ENCODE measurements at regions not wholly inside any gene's neighbourhood (a gene's known extent, or its start where the extent isn't known, plus 50 kb on each side); places are given as distances from the start of the nearest gene placed in this dataset.

DNA sequence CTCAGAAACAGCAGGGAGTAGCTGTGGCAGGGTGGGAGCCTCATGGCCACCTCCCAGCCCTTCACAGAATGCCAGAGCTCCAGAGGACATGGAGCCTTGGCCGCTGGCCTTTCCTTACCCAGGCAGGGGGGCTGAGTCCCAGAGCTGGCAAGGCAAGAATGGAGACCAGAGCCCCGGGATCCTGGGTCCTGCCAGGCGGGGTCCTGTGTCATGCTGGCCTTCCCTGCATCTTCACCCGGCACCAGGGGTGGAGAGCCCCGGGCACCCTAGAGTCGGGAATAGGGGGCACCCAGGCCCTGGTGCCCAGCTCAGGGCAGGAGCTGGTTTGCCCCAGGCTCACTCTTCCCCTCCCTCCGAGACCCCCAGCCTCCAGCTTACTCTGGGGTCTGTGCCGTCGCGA is 519.9 kb downstream of the TBC1D22A start:
- Histone ChIP-seq H3K14ac (replicated peaks; ENCODE audit: low read depth, low read length) (no peak overlapping the region), H4K20me1 (ENCODE audit: insufficient read depth, low read length) (no peaks in the 10 kb centered on the region), H2BK5ac (ENCODE audit: low read depth, low read length, poor library complexity, severe bottlenecking) (no peak overlapping the region), H4K91ac (ENCODE audit: insufficient read depth, low read depth, low read length) (no peak overlapping the region), H3K27me3 (ENCODE audit: control insufficient read depth, insufficient read depth, low read length) (peaks cover 3% of the 10 kb centered on the region; the same call in 1 of the 2 replicates), H3K9me1 (ENCODE audit: insufficient read depth, low read length) (no peaks in the 10 kb centered on the region), H2BK20ac (ENCODE audit: low read depth, low read length) (no peak overlapping the region), H3K4me3 (ENCODE audit: insufficient read depth, low read depth, low read length) (no peak overlapping the region), H2AK5ac (ENCODE audit: low read depth, low read length) (no peak overlapping the region), H3K79me1 (ENCODE audit: low read depth in 1 of 2, low read length in 2 of 2) (no peaks in the 10 kb centered on the region), H3K4ac (ENCODE audit: low read depth, low read length) (no peak overlapping the region), H3K27ac (ENCODE audit: insufficient read depth, low read length) (no peak overlapping the region; the same call in 1 of the 2 replicates), H3K9me3 (ENCODE audit: control insufficient read depth, insufficient read depth, low read length) (0 out of 2 replicates have a peak, but pooled peaks cover 2% of the 10 kb centered on the region), H4K5ac (ENCODE audit: low read depth, low read length) (no peak overlapping the region), H3K36me3 (ENCODE audit: control insufficient read depth, insufficient read depth, low read length) (no peaks in the 10 kb centered on the region), H2AFZ (replicated peaks; ENCODE audit: low read length, poor library complexity) (no peak overlapping the region), H2AK9ac (replicated peaks; ENCODE audit: low read depth, low read length, poor library complexity) (no peak overlapping the region), H2BK120ac (ENCODE audit: low read depth, low read length) (no peak overlapping the region), H3K23ac (ENCODE audit: low read depth, low read length) (no peak overlapping the region), H3K9ac (ENCODE audit: low read depth, low read length) (no peak overlapping the region), H4K8ac (ENCODE audit: low read depth in 2 of 2, low read length in 2 of 2) (no peak overlapping the region), H2BK15ac (ENCODE audit: low read depth, low read length) (no peak overlapping the region), H3K56ac (ENCODE audit: extremely low read depth, insufficient read depth, low read length) (no peak overlapping the region), H3K4me2 (ENCODE audit: low read depth, low read length) (no peak overlapping the region), H3K4me1 (ENCODE audit: control insufficient read depth, insufficient read depth, low read length) (no peaks in the 10 kb centered on the region), H3K18ac (ENCODE audit: low read depth, low read length) (no peak overlapping the region)
- intact Hi-C loops (cut with micrococcal nuclease) (no loop called here), in situ Hi-C loops (cut with MboI; ENCODE audit: low sequenced_read_pairs) (no loop called here), dilution Hi-C loops (cut with HindIII; ENCODE audit: low sequenced_read_pairs, unreplicated experiment) (no loop called here)
- no CpG with 5 or more reads among the region's 10 CpGs for WGBS, 2 experiments (ENCODE audit: extremely low coverage in 2 of 2, insufficient read length in 1 of 2)
- POLR2A ChIA-PET (ENCODE audit: unreplicated experiment), result no interaction called here
- DNase-seq (no peak), ATAC-seq (ENCODE audit: low read depth) (no peak)
- CTCF ChIA-PET, result no interaction called here
- BruUV-seq (replicated peaks), result no TSS peak
- TF ChIP-seq MAZ (IDR thresholded peaks at IDR 0.05; ENCODE audit: borderline replicate concordance, low read depth, low read length) (no peak), POLR2A (IDR thresholded peaks at IDR 0.05; ENCODE audit: low read depth, low read length) (no peak), NFE2L2 (IDR thresholded peaks at IDR 0.05; ENCODE audit: low read depth, low read length) (no peak), RCOR1 (IDR thresholded peaks at IDR 0.05; ENCODE audit: insufficient replicate concordance, low read length) (no peak)

Measured in IMR-90 (cell line).